ENCODE measurements at regions not wholly inside any gene's neighbourhood (a gene's known extent, or its start where the extent isn't known, plus 50 kb on each side); places are given as distances from the start of the nearest gene placed in this dataset.

DNA sequence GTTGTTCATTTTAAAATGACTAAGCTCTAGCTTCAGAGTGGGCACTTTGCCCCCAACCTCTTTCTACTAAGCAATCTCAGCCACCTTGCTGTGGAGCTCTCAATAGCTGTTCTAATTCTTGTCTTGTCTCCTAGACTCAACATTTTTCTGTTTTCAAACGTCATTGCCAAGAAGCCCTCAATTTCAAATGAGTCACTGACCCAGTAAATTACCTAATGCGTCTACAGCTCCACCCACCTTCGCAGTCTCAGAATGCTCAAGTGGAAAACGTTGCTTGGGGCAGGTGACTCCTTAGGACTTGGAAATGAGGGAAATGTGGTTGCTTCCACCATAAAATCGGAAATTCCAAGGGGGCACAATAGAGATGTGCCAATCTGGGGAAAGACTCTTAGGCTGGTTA, 59.0 kb downstream of the ING2 start:
- H3K27me3 ChIP-seq (ENCODE audit: control insufficient read depth in 1 of 2, insufficient read depth in 2 of 2, low read length in 2 of 2), result no peaks in the 10 kb centered on the region
- H3K4me3 ChIP-seq (ENCODE audit: low read depth in 1 of 2, low read length in 2 of 2), result no peak overlapping the region
- no peaks in the 10 kb centered on the region for H3K9me3 ChIP-seq (ENCODE audit: control insufficient read depth in 2 of 2, insufficient read depth in 1 of 2, low read depth in 1 of 2, low read length in 1 of 2)
- 29 to 41% methylated on average over 5 of the region's 5 CpGs for WGBS, 2 donors
- no peak overlapping the region for H3K27ac ChIP-seq (ENCODE audit: low read depth in 2 of 2, low read length in 1 of 2)
- no peaks in the 10 kb centered on the region for H3K36me3 ChIP-seq (ENCODE audit: control insufficient read depth in 2 of 2, insufficient read depth in 2 of 2, low read length in 1 of 2)
- H3K4me1 ChIP-seq (ENCODE audit: control insufficient read depth in 2 of 2, insufficient read depth in 2 of 2, low read length in 1 of 2), result no peaks in the 10 kb centered on the region

DNA sequence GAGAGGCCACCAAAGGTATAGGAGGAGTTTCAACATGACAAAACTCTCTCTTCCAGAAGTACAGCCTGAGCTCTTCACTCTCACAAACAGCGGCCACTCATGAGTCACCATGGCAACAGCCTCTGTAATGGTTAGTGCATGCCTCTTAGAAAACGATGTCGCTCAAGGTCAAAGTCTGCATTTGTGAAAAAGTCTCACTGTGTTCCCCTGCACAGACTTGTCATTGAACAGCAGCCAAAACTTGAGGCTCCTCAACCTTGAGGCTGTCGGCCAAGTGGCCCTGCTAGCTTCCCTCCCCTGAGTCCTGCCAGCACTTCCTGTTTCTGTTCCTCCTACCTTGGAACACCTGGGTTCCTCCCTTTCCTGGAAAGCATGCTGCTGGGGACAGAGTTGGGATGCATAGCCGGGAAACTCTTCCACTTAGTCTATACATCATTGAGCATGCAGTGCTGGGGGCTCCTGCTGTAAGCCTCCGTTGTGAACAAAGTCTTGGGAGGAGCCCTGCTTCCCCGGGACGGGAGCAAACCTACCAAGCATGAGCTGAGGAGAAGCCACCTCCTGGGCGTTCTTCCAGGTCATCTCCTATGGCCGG, 66.6 kb downstream of the ING2 start:
- Histone ChIP-seq H3K27ac (ENCODE audit: low read depth in 2 of 2, low read length in 1 of 2) (no peak overlapping the region), H3K4me3 (ENCODE audit: low read depth in 1 of 2, low read length in 2 of 2) (no peak overlapping the region), H3K36me3 (ENCODE audit: control insufficient read depth in 2 of 2, insufficient read depth in 2 of 2, low read length in 1 of 2) (no peaks in the 10 kb centered on the region), H3K4me1 (ENCODE audit: control insufficient read depth in 2 of 2, insufficient read depth in 2 of 2, low read length in 1 of 2) (peaks cover 0 to 2% of the 10 kb centered on the region in 2 donors), H3K9me3 (ENCODE audit: control insufficient read depth in 2 of 2, insufficient read depth in 1 of 2, low read depth in 1 of 2, low read length in 1 of 2) (no peaks in the 10 kb centered on the region), H3K27me3 (ENCODE audit: control insufficient read depth in 1 of 2, insufficient read depth in 2 of 2, low read length in 2 of 2) (no peaks in the 10 kb centered on the region)
- 32 to 44% methylated on average over 10 of the region's 10 CpGs for WGBS, 2 donors

DNA sequence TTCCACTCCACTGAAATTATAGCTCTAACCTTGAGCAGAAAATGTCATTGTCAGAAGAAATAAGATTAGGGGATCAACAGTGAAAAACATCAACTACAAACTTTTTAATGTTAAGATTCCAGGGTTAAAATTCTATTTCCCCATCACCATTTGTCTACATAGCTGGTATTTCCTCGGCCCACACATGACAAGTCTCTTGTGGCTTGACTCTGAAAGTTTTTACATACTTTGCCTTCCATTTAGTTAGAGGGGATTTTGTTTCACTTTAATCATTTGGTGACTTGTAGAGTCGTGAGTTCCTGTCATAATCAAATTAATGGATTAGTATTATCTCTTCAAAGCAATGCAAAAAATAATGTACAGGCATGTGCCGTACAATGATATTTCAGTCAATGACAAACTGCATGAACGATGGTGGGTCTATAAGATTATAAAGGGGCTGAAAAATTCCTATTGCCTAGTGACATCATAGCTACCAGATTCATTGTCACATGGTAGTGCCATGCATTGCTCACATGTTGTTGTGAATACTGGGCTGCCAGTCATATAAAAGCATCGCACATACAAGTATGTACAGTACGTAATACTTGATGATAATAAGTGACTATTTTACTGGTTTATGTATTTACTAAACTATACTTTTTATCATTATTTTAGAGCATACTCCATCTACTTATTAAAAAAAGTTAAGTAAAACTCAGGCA, 72.0 kb downstream of the ING2 start:
- Histone ChIP-seq H3K9me3 (ENCODE audit: control insufficient read depth in 2 of 2, insufficient read depth in 1 of 2, low read depth in 1 of 2, low read length in 1 of 2) (no peaks in the 10 kb centered on the region), H3K27me3 (ENCODE audit: control insufficient read depth in 1 of 2, insufficient read depth in 2 of 2, low read length in 2 of 2) (no peaks in the 10 kb centered on the region), H3K4me1 (ENCODE audit: control insufficient read depth in 2 of 2, insufficient read depth in 2 of 2, low read length in 1 of 2) (no peaks in the 10 kb centered on the region), H3K4me3 (ENCODE audit: low read depth in 1 of 2, low read length in 2 of 2) (no peak overlapping the region), H3K36me3 (ENCODE audit: control insufficient read depth in 2 of 2, insufficient read depth in 2 of 2, low read length in 1 of 2) (no peaks in the 10 kb centered on the region), H3K27ac (ENCODE audit: low read depth in 2 of 2, low read length in 1 of 2) (no peak overlapping the region)
- whole genome bisulfite sequencing, 2 donors, result 75 to 77% methylated on average over 6 of the region's 6 CpGs

DNA sequence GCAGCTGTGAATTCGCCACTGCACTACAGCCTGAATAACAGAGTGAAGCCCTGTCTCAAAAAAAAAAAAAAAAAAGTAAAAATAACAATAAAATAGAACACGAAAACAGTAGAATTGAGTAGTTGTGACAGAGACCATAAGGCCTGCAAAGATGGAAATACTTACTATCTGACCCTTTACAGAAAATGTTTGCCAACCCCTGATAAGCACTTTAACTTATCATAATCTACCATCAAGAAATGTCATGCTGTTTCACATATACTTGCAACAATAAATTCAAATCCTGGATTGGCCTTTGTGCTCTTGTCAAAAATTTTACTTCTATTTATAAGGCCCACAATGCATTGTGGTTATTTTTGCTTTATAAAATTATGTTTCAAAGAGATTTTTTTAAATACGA, 75.5 kb downstream of the ING2 start:
- Histone ChIP-seq H3K4me1 (ENCODE audit: control insufficient read depth in 2 of 2, insufficient read depth in 2 of 2, low read length in 1 of 2) (no peaks in the 10 kb centered on the region), H3K27ac (ENCODE audit: low read depth in 2 of 2, low read length in 1 of 2) (no peak overlapping the region), H3K27me3 (ENCODE audit: control insufficient read depth in 1 of 2, insufficient read depth in 2 of 2, low read length in 2 of 2) (no peaks in the 10 kb centered on the region), H3K9me3 (ENCODE audit: control insufficient read depth in 2 of 2, insufficient read depth in 1 of 2, low read depth in 1 of 2, low read length in 1 of 2) (no peaks in the 10 kb centered on the region), H3K4me3 (ENCODE audit: low read depth in 1 of 2, low read length in 2 of 2) (no peak overlapping the region), H3K36me3 (ENCODE audit: control insufficient read depth in 2 of 2, insufficient read depth in 2 of 2, low read length in 1 of 2) (no peaks in the 10 kb centered on the region)
- WGBS, 2 donors, result 75 to 91% methylated on average over 3 of the region's 3 CpGs

DNA sequence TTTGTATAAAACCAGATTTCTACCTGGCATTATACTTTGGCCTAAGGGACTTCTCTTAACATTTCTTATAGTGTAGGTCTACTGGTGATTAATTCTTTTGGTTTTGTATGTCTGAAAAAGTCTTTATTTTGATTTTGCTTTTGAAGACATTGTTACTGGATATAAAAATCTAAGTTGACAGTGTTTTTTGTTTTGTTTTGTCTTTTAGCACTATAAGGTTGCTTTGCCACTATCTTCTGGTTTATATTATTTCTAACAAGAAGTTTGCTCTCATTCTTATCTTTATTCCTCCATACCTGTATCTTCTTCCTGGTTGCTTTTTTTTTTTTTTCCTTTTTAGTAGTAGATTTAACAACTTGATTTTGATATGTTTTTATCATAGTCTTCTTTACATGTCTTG, 76.0 kb downstream of the ING2 start:
- Histone ChIP-seq H3K4me1 (ENCODE audit: control insufficient read depth in 2 of 2, insufficient read depth in 2 of 2, low read length in 1 of 2) (no peaks in the 10 kb centered on the region), H3K27ac (ENCODE audit: low read depth in 2 of 2, low read length in 1 of 2) (no peak overlapping the region), H3K4me3 (ENCODE audit: low read depth in 1 of 2, low read length in 2 of 2) (no peak overlapping the region), H3K27me3 (ENCODE audit: control insufficient read depth in 1 of 2, insufficient read depth in 2 of 2, low read length in 2 of 2) (no peaks in the 10 kb centered on the region), H3K9me3 (ENCODE audit: control insufficient read depth in 2 of 2, insufficient read depth in 1 of 2, low read depth in 1 of 2, low read length in 1 of 2) (no peaks in the 10 kb centered on the region), H3K36me3 (ENCODE audit: control insufficient read depth in 2 of 2, insufficient read depth in 2 of 2, low read length in 1 of 2) (no peaks in the 10 kb centered on the region)

DNA sequence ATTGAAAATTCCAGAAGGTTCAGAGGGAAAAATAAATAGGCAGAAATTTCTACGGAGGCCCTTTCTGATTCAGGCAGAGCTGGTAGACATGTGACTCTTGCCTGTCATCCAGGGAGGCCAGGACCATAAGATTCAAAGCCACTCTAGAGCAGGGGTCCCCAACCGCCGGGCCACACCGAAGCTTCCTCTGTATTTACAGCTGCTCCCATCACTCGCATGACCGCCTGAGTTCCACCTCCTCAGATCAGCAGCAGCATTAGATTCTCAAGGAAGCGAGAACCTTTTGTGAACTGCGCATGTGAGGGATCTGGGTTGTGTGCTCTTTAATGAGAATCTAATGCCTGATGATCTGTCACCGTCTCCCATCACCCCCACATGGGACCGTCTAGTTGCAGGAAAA, 72.2 kb downstream of the RWDD4 start:
- H3K4me3 ChIP-seq (ENCODE audit: low read depth in 1 of 2, low read length in 2 of 2), result no peak overlapping the region
- no peaks in the 10 kb centered on the region for H3K36me3 ChIP-seq (ENCODE audit: control insufficient read depth in 2 of 2, insufficient read depth in 2 of 2, low read length in 1 of 2)
- WGBS, 2 donors, result 90 to 95% methylated on average over 10 of the region's 10 CpGs
- peak overlapping the region in 1 of 2 donors; percentile 50 for H3K27ac ChIP-seq (ENCODE audit: low read depth in 2 of 2, low read length in 1 of 2)
- H3K4me1 ChIP-seq (ENCODE audit: control insufficient read depth in 2 of 2, insufficient read depth in 2 of 2, low read length in 1 of 2), result no peaks in the 10 kb centered on the region
- H3K9me3 ChIP-seq (ENCODE audit: control insufficient read depth in 2 of 2, insufficient read depth in 1 of 2, low read depth in 1 of 2, low read length in 1 of 2), result no peaks in the 10 kb centered on the region
- no peaks in the 10 kb centered on the region for H3K27me3 ChIP-seq (ENCODE audit: control insufficient read depth in 1 of 2, insufficient read depth in 2 of 2, low read length in 2 of 2)

DNA sequence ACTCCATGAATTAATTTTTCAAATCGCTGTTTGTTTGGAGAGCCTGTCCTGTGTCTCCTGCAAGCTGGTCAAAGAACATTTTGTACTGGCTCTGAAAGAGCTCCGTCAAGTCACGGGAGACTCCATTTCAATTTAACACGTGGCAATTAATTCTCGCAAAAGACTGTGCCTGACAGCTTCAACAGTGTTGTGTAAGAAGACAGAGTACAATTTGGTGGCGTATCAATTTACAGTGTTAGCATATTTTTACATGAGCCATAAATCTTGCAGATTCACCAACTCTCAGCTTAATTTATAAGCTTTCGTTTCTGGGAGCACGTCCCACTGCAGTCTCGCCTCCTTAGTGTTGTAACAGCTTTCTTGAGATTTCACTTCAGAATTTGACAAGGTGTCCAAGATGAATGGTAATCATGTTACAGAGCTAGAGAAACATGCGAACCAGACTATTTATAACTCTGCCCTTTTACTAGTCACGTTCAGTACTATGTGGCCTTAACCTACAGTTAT, 70.8 kb downstream of the RWDD4 start:
- no peaks in the 10 kb centered on the region for H3K36me3 ChIP-seq (ENCODE audit: control insufficient read depth in 2 of 2, insufficient read depth in 2 of 2, low read length in 1 of 2)
- no peaks in the 10 kb centered on the region for H3K27me3 ChIP-seq (ENCODE audit: control insufficient read depth in 1 of 2, insufficient read depth in 2 of 2, low read length in 2 of 2)
- WGBS, 2 donors, result 27% methylated on average over 11 of the region's 11 CpGs
- no peak overlapping the region for H3K4me3 ChIP-seq (ENCODE audit: low read depth in 1 of 2, low read length in 2 of 2)
- H3K4me1 ChIP-seq (ENCODE audit: control insufficient read depth in 2 of 2, insufficient read depth in 2 of 2, low read length in 1 of 2), result no peaks in the 10 kb centered on the region
- no peak overlapping the region for H3K27ac ChIP-seq (ENCODE audit: low read depth in 2 of 2, low read length in 1 of 2)
- H3K9me3 ChIP-seq (ENCODE audit: control insufficient read depth in 2 of 2, insufficient read depth in 1 of 2, low read depth in 1 of 2, low read length in 1 of 2), result no peaks in the 10 kb centered on the region

DNA sequence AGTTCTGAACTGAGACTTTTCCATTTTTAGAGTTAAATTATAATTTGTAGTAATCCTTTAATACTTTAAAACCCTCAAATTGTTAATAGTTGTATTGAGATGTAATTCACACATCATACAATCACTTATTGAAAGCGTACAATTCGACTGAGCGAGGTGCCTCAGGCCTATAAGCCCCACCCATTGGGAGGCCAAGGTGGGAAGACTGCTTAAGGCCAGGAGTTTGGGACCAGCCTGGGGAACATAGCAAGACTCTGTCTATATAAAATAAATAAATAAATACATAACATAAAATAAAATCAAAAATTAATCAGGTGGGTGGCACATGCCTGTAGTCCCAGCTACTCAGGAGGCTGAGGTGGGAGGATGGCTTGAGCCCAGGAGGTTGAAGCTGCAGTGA, 70.3 kb downstream of the RWDD4 start:
- H3K4me3 ChIP-seq (ENCODE audit: low read depth in 1 of 2, low read length in 2 of 2), result no peak overlapping the region
- H3K9me3 ChIP-seq (ENCODE audit: control insufficient read depth in 2 of 2, insufficient read depth in 1 of 2, low read depth in 1 of 2, low read length in 1 of 2), result no peaks in the 10 kb centered on the region
- H3K27me3 ChIP-seq (ENCODE audit: control insufficient read depth in 1 of 2, insufficient read depth in 2 of 2, low read length in 2 of 2), result no peaks in the 10 kb centered on the region
- 75 to 79% methylated on average over 3 of the region's 3 CpGs for WGBS, 2 donors
- H3K4me1 ChIP-seq (ENCODE audit: control insufficient read depth in 2 of 2, insufficient read depth in 2 of 2, low read length in 1 of 2), result no peaks in the 10 kb centered on the region
- H3K27ac ChIP-seq (ENCODE audit: low read depth in 2 of 2, low read length in 1 of 2), result peak overlapping the region; percentile 40 to 71
- no peaks in the 10 kb centered on the region for H3K36me3 ChIP-seq (ENCODE audit: control insufficient read depth in 2 of 2, insufficient read depth in 2 of 2, low read length in 1 of 2)

DNA sequence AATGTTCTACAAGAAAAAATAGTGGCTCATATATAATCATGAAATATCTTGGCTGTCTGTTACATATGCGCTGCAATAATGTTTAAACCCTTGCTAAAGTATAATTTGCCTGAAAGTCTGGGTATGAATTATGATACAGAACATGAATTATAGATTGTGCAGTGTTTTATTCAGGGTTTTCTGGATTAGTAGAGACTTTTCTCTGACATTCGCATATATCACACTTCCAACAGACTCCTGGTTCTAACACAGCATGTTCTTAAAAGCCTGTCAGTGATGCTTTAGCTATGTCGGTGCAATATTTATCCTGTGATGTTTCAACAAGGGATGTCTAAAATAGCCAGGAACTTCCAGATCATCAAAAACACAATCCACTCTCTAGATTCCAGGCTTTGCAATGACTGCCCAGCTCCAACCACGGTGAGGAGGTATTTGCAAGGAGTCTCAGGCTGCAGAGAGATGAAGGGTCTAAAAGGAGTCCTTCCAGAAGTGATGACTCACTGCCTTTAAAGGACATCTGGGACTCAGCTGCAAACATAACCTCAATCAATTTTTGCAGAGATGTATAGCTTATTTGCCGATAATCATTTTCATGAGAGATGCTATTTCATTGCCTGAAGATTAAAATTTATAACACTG, 69.4 kb downstream of the RWDD4 start:
- H3K9me3 ChIP-seq (ENCODE audit: control insufficient read depth in 2 of 2, insufficient read depth in 1 of 2, low read depth in 1 of 2, low read length in 1 of 2), result no peaks in the 10 kb centered on the region
- WGBS, 2 donors, result 77 to 88% methylated on average over 5 of the region's 5 CpGs
- H3K27me3 ChIP-seq (ENCODE audit: control insufficient read depth in 1 of 2, insufficient read depth in 2 of 2, low read length in 2 of 2), result no peaks in the 10 kb centered on the region
- H3K36me3 ChIP-seq (ENCODE audit: control insufficient read depth in 2 of 2, insufficient read depth in 2 of 2, low read length in 1 of 2), result no peaks in the 10 kb centered on the region
- no peak overlapping the region for H3K4me3 ChIP-seq (ENCODE audit: low read depth in 1 of 2, low read length in 2 of 2)
- H3K4me1 ChIP-seq (ENCODE audit: control insufficient read depth in 2 of 2, insufficient read depth in 2 of 2, low read length in 1 of 2), result no peaks in the 10 kb centered on the region
- H3K27ac ChIP-seq (ENCODE audit: low read depth in 2 of 2, low read length in 1 of 2), result no peak overlapping the region

All from esophagus (tissue), 2 donors.